Skin epidermis (tissue), 12 donors: ENCODE measurements at regions not wholly inside any gene's neighbourhood (a gene's known extent, or its start where the extent isn't known, plus 50 kb on each side); places are given as distances from the start of the nearest gene placed in this dataset.

ENCODE experiments used
- H3K27ac ChIP-seq, 21 experiments: fragments of 200-600 bp; sonication (generic) in 11 of 21; one replicate each; pipeline ENCODE4 v1.5.0; 2020; ENCODE audit warnings: mild to moderate bottlenecking in 3 of 21, inconsistent platforms in 2 of 21, moderate library complexity in 2 of 21
- H3K4me3 ChIP-seq, 7 experiments: fragments of 200-600 bp; sonication (generic) in 2 of 7; one replicate each; pipeline ENCODE4 v1.5.0; 2020; ENCODE audit warnings: inconsistent platforms in 2 of 7, mild to moderate bottlenecking in 2 of 7, moderate library complexity in 1 of 7

- no peak overlapping the region for H3K27ac ChIP-seq
- H3K4me3 ChIP-seq: no peak overlapping the region
These were observed 57.3 kb downstream of the MAF start for GRCh38 chr16:79543219-79543618.

- no peak overlapping the region for H3K4me3 ChIP-seq
- H3K27ac ChIP-seq: no peak overlapping the region
These were observed 58.2 kb downstream of the MAF start for GRCh38 chr16:79542237-79542774.

GRCh38 chr16:79540825-79541595, 59.5 kb downstream of the MAF start:
- Histone ChIP-seq H3K27ac (no peak overlapping the region), H3K4me3 (no peak overlapping the region)

- Histone ChIP-seq H3K4me3 (no peak overlapping the region), H3K27ac (no peak overlapping the region)
These were observed 63.0 kb downstream of the MAF start for GRCh38 chr16:79537584-79537983.

GRCh38 chr16:79536958-79537357, 63.6 kb downstream of the MAF start:
- no peak overlapping the region for H3K27ac ChIP-seq
- no peak overlapping the region for H3K4me3 ChIP-seq

- H3K27ac ChIP-seq: no peak overlapping the region
- no peak overlapping the region for H3K4me3 ChIP-seq
These were observed 65.4 kb downstream of the MAF start for GRCh38 chr16:79535130-79535529.

- no peak overlapping the region for H3K4me3 ChIP-seq
- H3K27ac ChIP-seq: no peak overlapping the region
These were observed 66.4 kb downstream of the MAF start for GRCh38 chr16:79534143-79534542.

GRCh38 chr16:79533292-79533691, 67.2 kb downstream of the MAF start:
- H3K27ac ChIP-seq: no peak overlapping the region

GRCh38 chr16:79532785-79533184, 67.8 kb downstream of the MAF start:
- no peak overlapping the region for H3K27ac ChIP-seq
- no peak overlapping the region for H3K4me3 ChIP-seq

More at GRCh38 chr16:79533292-79533691, 67.2 kb downstream of the MAF start:
- H3K4me3 ChIP-seq: no peak overlapping the region

- H3K4me3 ChIP-seq: no peak overlapping the region
- H3K27ac ChIP-seq: no peak overlapping the region
These were observed 68.3 kb downstream of the MAF start for GRCh38 chr16:79532273-79532672.

- Histone ChIP-seq H3K4me3 (no peak overlapping the region), H3K27ac (no peak overlapping the region)
These were observed 72.2 kb downstream of the MAF start for GRCh38 chr16:79528338-79528737.

- H3K27ac ChIP-seq: no peak overlapping the region
- no peak overlapping the region for H3K4me3 ChIP-seq
These were observed 76.6 kb downstream of the MAF start for GRCh38 chr16:79523971-79524370.

- Histone ChIP-seq H3K27ac (no peak overlapping the region), H3K4me3 (no peak overlapping the region)
These were observed 81.1 kb downstream of the MAF start for GRCh38 chr16:79519448-79519847.

GRCh38 chr16:79517156-79517555, 83.4 kb downstream of the MAF start:
- H3K27ac ChIP-seq: no peak overlapping the region

GRCh38 chr16:79510879-79511278, 89.7 kb downstream of the MAF start:
- no peak overlapping the region for H3K27ac ChIP-seq
- no peak overlapping the region for H3K4me3 ChIP-seq

More at GRCh38 chr16:79517156-79517555, 83.4 kb downstream of the MAF start:
- H3K4me3 ChIP-seq: no peak overlapping the region

GRCh38 chr16:79509906-79510305, 90.6 kb downstream of the MAF start:
- no peak overlapping the region for H3K27ac ChIP-seq
- no peak overlapping the region for H3K4me3 ChIP-seq

GRCh38 chr16:79509211-79509631, 91.3 kb downstream of the MAF start:
- Histone ChIP-seq H3K27ac (peak overlapping the region in 3 of 21 experiments; percentile 2 to 45 (median 16)), H3K4me3 (no peak overlapping the region)

GRCh38 chr16:79508294-79508693, 92.2 kb downstream of the MAF start:
- H3K4me3 ChIP-seq: no peak overlapping the region

GRCh38 chr16:79505344-79505743, 95.2 kb downstream of the MAF start:
- Histone ChIP-seq H3K27ac (no peak overlapping the region), H3K4me3 (no peak overlapping the region)

More at GRCh38 chr16:79508294-79508693, 92.2 kb downstream of the MAF start:
- peak overlapping the region in 1 of 21 experiments; percentile 15 for H3K27ac ChIP-seq

GRCh38 chr16:79503511-79503910, 97.0 kb downstream of the MAF start:
- H3K4me3 ChIP-seq: no peak overlapping the region

GRCh38 chr16:79501446-79501845, 99.1 kb downstream of the MAF start:
- H3K4me3 ChIP-seq: no peak overlapping the region

More at GRCh38 chr16:79503511-79503910, 97.0 kb downstream of the MAF start:
- H3K27ac ChIP-seq: no peak overlapping the region

More at GRCh38 chr16:79501446-79501845, 99.1 kb downstream of the MAF start:
- H3K27ac ChIP-seq: no peak overlapping the region
